IPS-NIHi7 (cell line): ENCODE measurements at regions not wholly inside any gene's neighbourhood (a gene's known extent, or its start where the extent isn't known, plus 50 kb on each side); places are given as distances from the start of the nearest gene placed in this dataset.
"Not testable (repeated sequence)": the region's sequence is repeated elsewhere in the genome, so short reads cannot be mapped to it uniquely, and the experiment has no call there.

ENCODE experiments used
- DNase-seq: peaks from one replicate; pipeline ENCODE4 v3.0.0; 2012; ENCODE audit warnings: mixed read lengths; ENCODE audit errors: extremely low spot score

DNA sequence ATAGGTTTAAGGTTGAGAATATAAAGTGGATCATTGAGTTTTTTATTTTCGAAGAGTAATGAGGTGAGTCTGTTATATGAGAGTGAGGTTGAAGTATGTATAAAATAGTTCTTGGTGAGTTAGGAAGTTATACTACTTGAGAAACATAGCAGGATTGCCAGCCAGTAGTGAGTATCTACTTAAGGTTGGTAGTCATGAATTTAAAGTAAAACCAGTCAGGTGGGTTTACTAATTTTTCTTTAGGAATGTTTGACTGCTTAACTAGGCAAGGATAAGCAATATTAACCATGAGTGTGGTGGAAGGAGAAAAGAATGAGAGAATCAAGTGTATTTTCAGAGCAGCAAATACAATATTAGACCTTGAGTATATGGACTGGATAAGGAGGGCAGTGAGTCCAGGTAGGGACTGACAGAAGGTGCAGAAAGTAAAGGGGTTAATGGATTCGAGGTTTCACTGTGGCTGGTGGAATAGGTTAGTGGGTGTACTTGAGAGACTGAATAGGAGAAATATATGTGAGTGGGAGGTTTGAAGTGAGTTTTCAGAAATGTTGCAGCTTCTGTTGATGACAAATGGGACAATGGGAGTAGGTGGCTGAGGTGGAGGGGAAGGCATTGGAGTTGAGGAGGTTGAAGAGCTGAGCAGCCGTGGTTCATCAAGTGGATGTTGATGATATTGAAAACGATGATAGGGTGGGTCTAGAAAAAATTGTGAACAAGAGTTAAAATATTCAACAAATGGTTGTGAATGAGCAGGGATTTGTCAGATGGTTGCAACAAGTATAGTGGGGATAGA lies 232.5 kb upstream of the ASCC3 start:
- DNase-seq = no peak

- DNase-seq = peak; percentile 37
Observed at GRCh38 chr6:101114703-101115102, 233.6 kb upstream of the ASCC3 start.

GRCh38 chr6:101116337-101116736 lies 235.2 kb upstream of the ASCC3 start:
- DNase-seq = no peak

DNA sequence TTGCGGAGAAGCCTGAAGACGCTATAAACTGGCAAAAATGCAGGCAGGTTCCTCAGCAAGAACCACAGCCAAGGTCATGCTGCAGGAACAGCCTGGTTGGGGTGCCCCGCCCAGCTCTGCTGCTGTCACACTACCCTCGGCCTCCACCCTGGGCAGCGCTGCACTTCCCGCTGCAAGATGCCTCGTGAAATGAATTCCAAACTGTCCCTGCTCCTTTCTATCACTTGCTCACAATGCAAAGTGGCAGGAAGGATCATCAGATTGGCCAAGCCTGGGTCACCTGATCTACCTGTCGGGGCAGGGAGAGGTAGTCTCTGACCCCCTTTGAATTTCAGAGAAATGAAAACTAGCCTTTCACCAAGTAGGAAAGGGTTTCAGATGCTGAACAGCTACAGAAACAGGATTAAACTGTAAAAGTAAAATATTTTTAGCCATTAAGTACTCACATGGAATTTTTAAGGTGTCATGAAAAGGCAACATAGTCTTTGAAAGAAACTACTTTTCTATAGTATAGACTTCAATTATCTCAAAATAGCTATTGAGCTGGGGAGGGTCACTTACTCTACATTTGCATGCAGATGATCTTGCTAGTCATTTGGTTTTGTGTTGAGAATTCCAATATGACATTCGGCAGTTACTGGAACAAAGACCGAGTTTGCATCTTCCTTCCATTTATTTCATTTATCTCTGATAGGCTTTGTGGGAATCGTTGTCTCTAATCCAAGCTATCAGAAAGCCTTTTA lies 236.4 kb upstream of the ASCC3 start:
- peak; percentile 55 for DNase-seq

- DNase-seq = no peak
Observed at GRCh38 chr6:101118136-101118396, 236.9 kb upstream of the ASCC3 start.

GRCh38 chr6:101120747-101121146 lies 239.6 kb upstream of the ASCC3 start:
- DNase-seq = no peak

- DNase-seq = no peak
Observed at GRCh38 chr6:101125380-101125971, 244.3 kb upstream of the ASCC3 start.

- no peak for DNase-seq
Observed at GRCh38 chr6:101126501-101126900, 245.4 kb upstream of the ASCC3 start.

- DNase-seq = no peak
Observed at GRCh38 chr6:101129851-101130250, 248.7 kb upstream of the ASCC3 start.

- DNase-seq = no peak
Observed at GRCh38 chr6:101146389-101146788, 247.1 kb upstream of the GRIK2 start.

DNA sequence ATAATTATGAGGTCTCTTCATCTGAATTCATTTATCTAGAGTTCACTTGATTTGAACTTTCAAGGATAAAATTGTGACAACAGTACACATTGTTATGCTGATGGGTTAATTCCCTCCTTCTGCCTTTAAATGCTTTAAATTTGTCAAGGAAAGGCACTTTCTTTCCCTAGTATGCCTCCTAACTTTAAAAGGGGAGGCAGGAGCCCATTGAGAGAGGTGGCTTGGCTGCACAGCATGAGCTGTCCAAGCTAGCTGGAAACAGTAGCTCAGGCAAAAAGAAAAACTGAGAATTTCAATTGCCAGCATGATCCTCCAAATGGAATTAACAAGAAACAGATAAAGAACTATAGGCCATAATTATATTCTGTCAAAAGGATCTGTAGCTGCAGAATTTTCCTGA lies 243.3 kb upstream of the GRIK2 start:
- no peak for DNase-seq

DNA sequence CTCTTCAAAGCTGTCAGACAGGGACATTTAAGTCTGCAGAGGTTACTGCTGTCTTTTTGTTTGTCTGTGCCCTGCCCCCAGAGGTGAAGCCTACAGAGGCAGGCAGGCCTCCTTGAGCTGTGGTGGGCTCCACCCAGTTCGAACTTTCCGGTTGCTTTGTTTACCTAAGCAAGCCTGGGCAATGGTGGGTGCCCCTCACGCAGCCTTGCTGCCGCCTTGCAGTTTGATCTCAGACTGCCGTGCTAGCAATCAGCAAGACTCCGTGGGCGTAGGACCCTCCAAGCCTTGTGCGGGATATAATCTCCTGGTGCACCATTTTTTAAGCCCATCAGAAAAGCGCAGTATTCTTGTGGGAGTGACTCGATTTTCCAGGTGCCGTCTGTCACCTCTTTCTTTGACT lies 235.9 kb upstream of the GRIK2 start:
- not testable (repeated sequence) for DNase-seq

- no peak for DNase-seq
Observed at GRCh38 chr6:101163611-101164010, 229.9 kb upstream of the GRIK2 start.

- DNase-seq = no peak
Observed at GRCh38 chr6:101167638-101168037, 225.9 kb upstream of the GRIK2 start.

GRCh38 chr6:101171049-101171448 lies 222.5 kb upstream of the GRIK2 start:
- not testable (repeated sequence) for DNase-seq

DNA sequence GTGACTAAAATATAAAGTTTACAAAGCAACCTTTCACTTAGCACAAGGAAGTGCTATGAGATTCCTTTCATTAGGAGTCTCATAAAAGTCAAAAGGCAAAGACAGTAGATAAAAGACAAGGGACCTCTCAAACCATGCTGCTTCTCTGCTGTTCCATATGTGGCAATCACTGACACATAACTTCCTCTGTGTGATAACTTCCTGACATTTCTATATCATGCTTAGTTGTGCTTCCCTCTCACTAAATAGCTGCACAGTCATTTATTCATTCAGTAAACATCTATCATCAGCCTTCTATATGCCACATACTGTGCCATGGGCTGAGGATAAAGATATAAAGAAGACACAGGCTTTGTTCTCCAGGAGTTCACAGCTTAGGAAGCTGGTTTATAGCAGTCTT lies 214.8 kb upstream of the GRIK2 start:
- no peak for DNase-seq

- DNase-seq = no peak
Observed at GRCh38 chr6:101181006-101181405, 212.5 kb upstream of the GRIK2 start.

- not testable (repeated sequence) for DNase-seq
Observed at GRCh38 chr6:101188285-101188798, 205.2 kb upstream of the GRIK2 start.

GRCh38 chr6:101195588-101195987 lies 197.9 kb upstream of the GRIK2 start:
- no peak for DNase-seq

GRCh38 chr6:101199441-101199840 lies 194.1 kb upstream of the GRIK2 start:
- DNase-seq = no peak

GRCh38 chr6:101202867-101203374 lies 190.6 kb upstream of the GRIK2 start:
- DNase-seq = no peak

GRCh38 chr6:101203664-101204063 lies 189.8 kb upstream of the GRIK2 start:
- DNase-seq = no peak

DNA sequence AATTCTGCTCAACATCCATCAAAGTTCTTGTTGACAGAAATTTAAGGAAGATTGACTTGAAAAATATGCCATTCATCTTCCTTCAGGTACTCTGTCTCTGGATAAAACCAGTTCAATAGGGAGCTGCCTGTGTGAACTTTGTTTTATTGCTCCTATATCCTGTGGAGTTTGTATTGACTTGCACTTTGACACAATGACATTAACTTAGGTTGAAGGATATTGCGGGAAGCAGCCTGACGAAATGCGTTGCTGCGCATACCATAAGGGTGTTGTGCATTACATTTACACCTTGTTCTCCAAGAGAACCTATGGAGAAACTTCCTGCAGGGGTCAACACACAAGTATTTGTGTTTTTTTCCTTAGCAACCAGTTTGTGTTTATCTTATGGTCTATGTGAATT lies 185.4 kb upstream of the GRIK2 start:
- DNase-seq = no peak
